Naive thymus-derived CD4-positive, alpha-beta T cell (primary cell): ENCODE measurements at regions not wholly inside any gene's neighbourhood (a gene's known extent, or its start where the extent isn't known, plus 50 kb on each side); places are given as distances from the start of the nearest gene placed in this dataset.

Source experiments
- ATAC-seq: fragments of 150-1000 bp; cut with Tn5 transposase; 2 replicates; pipeline ENCODE4 v1.10.0; 2021; ENCODE audit warnings: mild to moderate bottlenecking, moderate library complexity
- CTCF ChIA-PET: fragments of 350-600 bp; sonication (Branson Sonifier 250); formaldehyde crosslinking; loops from one replicate; lab custom pipeline; 2021; ENCODE audit warnings: antibody characterized with exemption; lab: Charles Lee
- POLR2A ChIA-PET: fragments of 350-600 bp; sonication (Branson Sonifier 250); formaldehyde crosslinking; loops from one replicate; lab custom pipeline; 2021; ENCODE audit warnings: antibody characterized with exemption, inconsistent platforms; lab: Charles Lee
- DNase-seq, 9 donors: peaks; one replicate each; pipeline versions ENCODE4 v3.0.0 to v3.0.0-alpha.2; 2020 to 2022; ENCODE audit warnings: mixed read lengths in 1 of 9
- H3K27ac ChIP-seq: one replicate; pipeline ENCODE4 v1.7.0; 2013; ENCODE audit warnings: mild to moderate bottlenecking, low read depth, low read length, moderate library complexity
- H3K27me3 ChIP-seq, 2 donors: one replicate each; pipeline ENCODE4 v1.7.0; 2013; ENCODE audit warnings: low read length in 2 of 2, mild to moderate bottlenecking in 2 of 2, moderate library complexity in 2 of 2; ENCODE audit not compliant: control insufficient read depth in 2 of 2, insufficient read depth in 2 of 2
- H3K36me3 ChIP-seq, 3 experiments: 1 replicate in 2 of 3; 2 replicates in 1 of 3; pipeline ENCODE4 v1.7.0; 2013; ENCODE audit warnings: low read length in 3 of 3, mild to moderate bottlenecking in 3 of 3, moderate library complexity in 1 of 3; ENCODE audit not compliant: insufficient read depth in 3 of 3, control insufficient read depth in 2 of 3
- H3K4me1 ChIP-seq, 2 donors: one replicate each; pipeline ENCODE4 v1.7.0; 2013; ENCODE audit warnings: low read length in 2 of 2, mild to moderate bottlenecking in 2 of 2, moderate library complexity in 1 of 2; ENCODE audit not compliant: control insufficient read depth in 2 of 2, insufficient read depth in 2 of 2
- H3K4me3 ChIP-seq: 2 replicates; pipeline ENCODE4 v1.7.0; 2013; ENCODE audit warnings: mild to moderate bottlenecking, low read length
- H3K9me3 ChIP-seq, 3 experiments: 1 replicate in 2 of 3; 2 replicates in 1 of 3; pipeline ENCODE4 v1.7.0; 2013; ENCODE audit warnings: low read length in 3 of 3; ENCODE audit not compliant: control insufficient read depth in 2 of 3
- H3K27ac Mint-ChIP-seq, 9 donors: one replicate each; pipeline ENCODE4 v1.8.0; 2020 to 2022; ENCODE audit warnings: mixed read lengths in 9 of 9, mild to moderate bottlenecking in 8 of 9, moderate library complexity in 5 of 9, inconsistent platforms in 2 of 9
- H3K27me3 Mint-ChIP-seq, 5 donors: one replicate each; pipeline ENCODE4 v1.8.0; 2021 to 2022; ENCODE audit warnings: mixed read lengths in 5 of 5, mild to moderate bottlenecking in 1 of 5
- H3K36me3 Mint-ChIP-seq, 5 donors: one replicate each; pipeline ENCODE4 v1.8.0; 2020 to 2022; ENCODE audit warnings: mixed read lengths in 5 of 5, mild to moderate bottlenecking in 3 of 5, inconsistent platforms in 1 of 5
- H3K4me1 Mint-ChIP-seq, 7 donors: one replicate each; pipeline ENCODE4 v1.8.0; 2020 to 2022; ENCODE audit warnings: mixed read lengths in 7 of 7, mild to moderate bottlenecking in 3 of 7, inconsistent platforms in 1 of 7
- H3K4me3 Mint-ChIP-seq, 10 donors: one replicate each; pipeline ENCODE4 v1.8.0; 2020 to 2022; ENCODE audit warnings: mild to moderate bottlenecking in 10 of 10, mixed read lengths in 10 of 10, moderate library complexity in 6 of 10, inconsistent platforms in 2 of 10
- H3K9me3 Mint-ChIP-seq, 11 donors: one replicate each; pipeline ENCODE4 v1.8.0; 2020 to 2022; ENCODE audit warnings: mixed read lengths in 11 of 11, mild to moderate bottlenecking in 4 of 11, inconsistent platforms in 1 of 11, moderate library complexity in 1 of 11
- intact Hi-C, 2 donors: fragments of 100-400 bp; cut with micrococcal nuclease; formaldehyde crosslinking; loops; one replicate each; pipeline ENCODE4 v1.15.1; 2023

DNA sequence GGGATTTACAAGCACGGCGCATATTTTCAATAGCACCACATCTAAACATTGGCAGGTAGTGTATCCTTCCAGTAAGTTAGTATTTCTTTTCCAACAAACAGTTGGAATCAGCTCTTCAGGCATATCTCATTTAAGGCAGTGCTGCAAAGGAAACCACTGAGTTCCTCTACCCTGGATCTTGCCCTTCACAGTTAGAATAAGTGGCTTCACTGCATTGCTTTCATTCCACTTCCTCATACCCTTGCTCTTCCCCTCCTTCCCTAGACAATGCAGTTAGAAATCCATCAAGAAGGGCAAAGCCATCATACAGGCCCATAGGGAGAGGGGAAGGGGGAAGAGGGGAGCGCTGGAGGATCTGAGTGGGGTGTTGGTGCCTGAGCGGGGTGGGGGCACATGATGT, 173.7 kb downstream of the FBXO15 start:
- H3K27me3 ChIP-seq = no peaks in the 10 kb centered on the region
- CTCF ChIA-PET = no interaction called here
- intact Hi-C loops = no loop called here
- peaks cover 4 to 16% (median 10%) of the 10 kb centered on the region in 7 donors for H3K4me1 Mint-ChIP-seq
- no peaks in the 10 kb centered on the region for H3K36me3 ChIP-seq
- no peak overlapping the region for H3K4me3 Mint-ChIP-seq
- no peak for ATAC-seq
- H3K36me3 Mint-ChIP-seq = no peaks in the 10 kb centered on the region
- POLR2A ChIA-PET = interaction anchor here (0.6 kb wide), 1 partner anchor 129 kb away, joined by 3 read pairs; no protein-coding TSS in a partner anchor
- no peaks in the 10 kb centered on the region for H3K4me1 ChIP-seq
- no peaks in the 10 kb centered on the region for H3K9me3 ChIP-seq
- peaks cover 0 to 34% (median 15%) of the 10 kb centered on the region in 5 donors for H3K27me3 Mint-ChIP-seq
- H3K27ac Mint-ChIP-seq = no peak overlapping the region
- H3K27ac ChIP-seq = no peak overlapping the region
- DNase-seq = no peak
- no peaks in the 10 kb centered on the region for H3K9me3 Mint-ChIP-seq
- no peak overlapping the region for H3K4me3 ChIP-seq

- Histone ChIP-seq H3K27me3 (no peaks in the 10 kb centered on the region), H3K4me3 (no peak overlapping the region), H3K4me1 (no peaks in the 10 kb centered on the region), H3K9me3 (no peaks in the 10 kb centered on the region), H3K36me3 (no peaks in the 10 kb centered on the region), H3K27ac (no peak overlapping the region)
- Mint-ChIP-seq H3K4me3 (no peak overlapping the region), H3K36me3 (peaks cover 0 to 12% (median 0%) of the 10 kb centered on the region in 5 donors), H3K27me3 (peaks cover 0 to 14% (median 0%) of the 10 kb centered on the region in 5 donors), H3K9me3 (peaks cover 0 to 8% (median 1%) of the 10 kb centered on the region in 11 donors), H3K27ac (no peak overlapping the region), H3K4me1 (no peaks in the 10 kb centered on the region)
- DNase-seq = no peak
- CTCF ChIA-PET = no interaction called here
- no peak for ATAC-seq
- intact Hi-C loops = no loop called here
- POLR2A ChIA-PET = no interaction called here
These were observed 180.7 kb downstream of the FBXO15 start for GRCh38 chr18:73966954-73967353.

GRCh38 chr18:73962256-73962655, 185.4 kb downstream of the FBXO15 start:
- Mint-ChIP-seq H3K4me1 (peaks cover 0 to 8% (median 0%) of the 10 kb centered on the region in 7 donors), H3K27ac (no peak overlapping the region), H3K36me3 (peaks cover 0 to 16% (median 0%) of the 10 kb centered on the region in 5 donors), H3K4me3 (no peak overlapping the region), H3K9me3 (peaks cover 0 to 9% (median 2%) of the 10 kb centered on the region in 11 donors), H3K27me3 (peaks cover 2 to 17% (median 7%) of the 10 kb centered on the region in 5 donors)
- ATAC-seq (no peak), DNase-seq (no peak)
- H3K36me3 ChIP-seq = no peaks in the 10 kb centered on the region
- H3K4me3 ChIP-seq = no peak overlapping the region
- intact Hi-C loops = no loop called here
- CTCF ChIA-PET = no interaction called here
- no peaks in the 10 kb centered on the region for H3K4me1 ChIP-seq
- no peaks in the 10 kb centered on the region for H3K27me3 ChIP-seq
- POLR2A ChIA-PET = no interaction called here
- H3K9me3 ChIP-seq = no peaks in the 10 kb centered on the region
- H3K27ac ChIP-seq = no peak overlapping the region

GRCh38 chr18:73961804-73962203, 185.8 kb downstream of the FBXO15 start:
- Histone ChIP-seq H3K36me3 (no peaks in the 10 kb centered on the region), H3K4me1 (no peaks in the 10 kb centered on the region), H3K9me3 (no peaks in the 10 kb centered on the region), H3K27me3 (no peaks in the 10 kb centered on the region), H3K4me3 (no peak overlapping the region), H3K27ac (no peak overlapping the region)
- no peak overlapping the region for H3K4me3 Mint-ChIP-seq
- H3K27ac Mint-ChIP-seq = peak overlapping the region in 1 of 9 donors; percentile 43
- H3K4me1 Mint-ChIP-seq = peaks cover 0 to 8% (median 0%) of the 10 kb centered on the region in 7 donors
- peaks cover 0 to 16% (median 0%) of the 10 kb centered on the region in 5 donors for H3K36me3 Mint-ChIP-seq
- ATAC-seq = no peak
- ChIA-PET CTCF (no interaction called here), POLR2A (no interaction called here)
- no peak for DNase-seq
- intact Hi-C loops = no loop called here
- H3K27me3 Mint-ChIP-seq = peaks cover 2 to 17% (median 7%) of the 10 kb centered on the region in 5 donors
- peaks cover 0 to 9% (median 2%) of the 10 kb centered on the region in 11 donors for H3K9me3 Mint-ChIP-seq

- POLR2A ChIA-PET = no interaction called here
- Mint-ChIP-seq H3K4me1 (peaks cover 0 to 18% (median 0%) of the 10 kb centered on the region in 7 donors), H3K4me3 (no peak overlapping the region), H3K27ac (no peak overlapping the region), H3K27me3 (peaks cover 2 to 21% (median 9%) of the 10 kb centered on the region in 5 donors), H3K9me3 (peaks cover 0 to 5% (median 0%) of the 10 kb centered on the region in 11 donors), H3K36me3 (peaks cover 0 to 9% (median 0%) of the 10 kb centered on the region in 5 donors)
- ATAC-seq (no peak), DNase-seq (no peak)
- no peaks in the 10 kb centered on the region for H3K36me3 ChIP-seq
- no peaks in the 10 kb centered on the region for H3K9me3 ChIP-seq
- CTCF ChIA-PET = no interaction called here
- H3K27me3 ChIP-seq = no peaks in the 10 kb centered on the region
- H3K27ac ChIP-seq = no peak overlapping the region
- no peaks in the 10 kb centered on the region for H3K4me1 ChIP-seq
- intact Hi-C loops = no loop called here
- no peak overlapping the region for H3K4me3 ChIP-seq
These were observed 188.3 kb downstream of the FBXO15 start for GRCh38 chr18:73959352-73959751.

DNA sequence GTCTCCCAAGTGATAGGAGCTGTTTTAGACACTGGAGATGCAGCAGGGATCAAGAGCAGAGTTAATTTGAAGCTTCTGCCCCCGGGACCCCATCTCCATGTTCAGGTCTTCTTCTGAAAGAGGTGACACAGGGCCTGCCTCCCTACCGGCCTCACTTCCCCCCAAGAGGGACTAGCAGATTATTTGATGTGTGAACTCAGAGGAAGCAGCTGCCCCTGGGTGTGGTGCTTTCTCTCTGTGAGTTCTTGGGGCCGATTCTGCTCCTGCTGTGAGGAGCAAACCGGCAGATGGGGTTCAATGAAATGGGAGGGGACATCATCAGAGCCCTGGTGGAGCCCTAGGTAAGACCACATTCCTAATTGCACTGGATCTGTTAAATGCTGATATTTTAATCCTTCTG, 193.4 kb downstream of the FBXO15 start:
- ChIA-PET POLR2A (no interaction called here), CTCF (no interaction called here)
- Mint-ChIP-seq H3K4me3 (no peak overlapping the region), H3K9me3 (peaks cover 0 to 2% (median 0%) of the 10 kb centered on the region in 11 donors), H3K27me3 (peaks cover 0 to 21% (median 12%) of the 10 kb centered on the region in 5 donors), H3K4me1 (peaks cover 0 to 26% (median 8%) of the 10 kb centered on the region in 7 donors), H3K36me3 (peaks cover 0 to 2% (median 0%) of the 10 kb centered on the region in 5 donors), H3K27ac (no peak overlapping the region)
- ATAC-seq = no peak
- Histone ChIP-seq H3K27ac (no peak overlapping the region), H3K4me3 (no peak overlapping the region), H3K4me1 (no peaks in the 10 kb centered on the region), H3K27me3 (no peaks in the 10 kb centered on the region), H3K36me3 (no peaks in the 10 kb centered on the region), H3K9me3 (no peaks in the 10 kb centered on the region)
- intact Hi-C loops = no loop called here
- DNase-seq = no peak

DNA sequence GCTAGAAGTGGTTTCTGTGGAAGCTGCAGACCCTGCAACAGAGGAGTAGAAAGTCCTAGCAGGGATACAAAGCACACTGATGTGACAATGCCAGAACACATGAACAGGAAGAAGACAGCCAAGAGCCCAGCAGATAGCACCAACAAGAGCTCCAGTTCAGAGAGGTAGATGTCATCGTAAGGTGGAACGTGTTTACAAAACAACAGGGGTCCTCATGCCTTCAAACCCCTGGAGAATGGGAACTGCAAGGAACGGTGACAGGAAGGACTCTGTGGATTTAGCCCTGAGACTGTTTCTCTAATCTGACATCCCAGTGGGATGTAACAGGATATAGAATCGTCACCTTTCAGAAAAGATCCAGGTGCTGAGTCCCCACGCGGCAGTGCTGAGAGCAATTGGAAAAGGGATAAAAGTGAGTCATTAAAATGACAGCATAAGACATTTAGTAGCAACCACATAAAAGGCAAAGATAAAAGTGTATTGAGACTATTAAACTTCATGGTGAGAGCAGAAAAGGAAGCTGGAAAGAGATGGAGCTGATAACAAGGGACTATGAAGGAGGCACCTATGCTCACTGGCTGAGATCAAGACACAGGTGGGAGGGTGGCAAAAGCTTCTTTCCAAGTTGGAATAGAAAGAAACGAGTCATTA, 195.2 kb downstream of the FBXO15 start:
- ChIA-PET CTCF (no interaction called here), POLR2A (no interaction called here)
- H3K9me3 ChIP-seq = no peaks in the 10 kb centered on the region
- Mint-ChIP-seq H3K36me3 (peaks cover 0 to 2% (median 0%) of the 10 kb centered on the region in 5 donors), H3K27ac (no peak overlapping the region), H3K4me1 (peaks cover 0 to 18% (median 8%) of the 10 kb centered on the region in 7 donors), H3K4me3 (no peak overlapping the region), H3K27me3 (peaks cover 0 to 22% (median 4%) of the 10 kb centered on the region in 5 donors), H3K9me3 (peaks cover 0 to 2% (median 0%) of the 10 kb centered on the region in 11 donors)
- H3K27me3 ChIP-seq = no peaks in the 10 kb centered on the region
- no peak overlapping the region for H3K4me3 ChIP-seq
- ATAC-seq (no peak), DNase-seq (no peak)
- intact Hi-C loops = no loop called here
- no peaks in the 10 kb centered on the region for H3K4me1 ChIP-seq
- H3K36me3 ChIP-seq = no peaks in the 10 kb centered on the region
- H3K27ac ChIP-seq = no peak overlapping the region
